ENCODE measurements at regions not wholly inside any gene's neighbourhood (a gene's known extent, or its start where the extent isn't known, plus 50 kb on each side); places are given as distances from the start of the nearest gene placed in this dataset.

DNA sequence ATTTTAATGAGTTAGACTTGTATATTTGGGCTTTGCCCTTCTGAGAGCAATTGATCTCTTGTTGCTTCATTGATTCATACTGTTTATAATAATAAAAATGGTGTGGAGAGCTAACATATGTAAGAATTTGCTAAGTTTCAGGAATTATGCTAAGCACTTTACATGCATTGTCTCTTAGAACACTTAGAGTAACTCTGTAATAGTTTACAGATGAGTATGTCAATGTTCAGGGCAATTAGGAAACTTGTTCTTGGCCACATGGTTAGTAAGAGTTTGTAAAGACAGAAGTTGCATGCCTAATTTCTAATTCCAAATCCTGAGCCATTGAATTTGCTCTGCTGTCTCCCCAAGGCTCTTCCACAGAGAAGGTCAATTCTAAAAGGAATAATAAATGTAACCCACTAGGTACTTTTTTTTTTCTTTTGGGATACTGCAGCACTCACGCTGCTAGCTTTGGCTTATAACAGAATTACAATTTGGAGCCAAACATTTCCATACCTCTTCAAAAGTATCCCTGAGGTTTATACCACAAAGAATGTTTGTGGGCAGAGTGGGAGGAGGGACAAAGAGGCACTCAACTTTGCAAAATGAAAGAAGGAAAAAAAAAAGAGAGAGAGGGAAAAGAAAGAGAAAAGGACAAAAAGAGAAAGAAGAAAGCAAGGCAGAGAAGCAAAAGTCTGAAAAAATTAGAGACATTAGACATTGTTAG is 232.4 kb downstream of the CALCRL start:
- TF ChIP-seq, protein P1, sequence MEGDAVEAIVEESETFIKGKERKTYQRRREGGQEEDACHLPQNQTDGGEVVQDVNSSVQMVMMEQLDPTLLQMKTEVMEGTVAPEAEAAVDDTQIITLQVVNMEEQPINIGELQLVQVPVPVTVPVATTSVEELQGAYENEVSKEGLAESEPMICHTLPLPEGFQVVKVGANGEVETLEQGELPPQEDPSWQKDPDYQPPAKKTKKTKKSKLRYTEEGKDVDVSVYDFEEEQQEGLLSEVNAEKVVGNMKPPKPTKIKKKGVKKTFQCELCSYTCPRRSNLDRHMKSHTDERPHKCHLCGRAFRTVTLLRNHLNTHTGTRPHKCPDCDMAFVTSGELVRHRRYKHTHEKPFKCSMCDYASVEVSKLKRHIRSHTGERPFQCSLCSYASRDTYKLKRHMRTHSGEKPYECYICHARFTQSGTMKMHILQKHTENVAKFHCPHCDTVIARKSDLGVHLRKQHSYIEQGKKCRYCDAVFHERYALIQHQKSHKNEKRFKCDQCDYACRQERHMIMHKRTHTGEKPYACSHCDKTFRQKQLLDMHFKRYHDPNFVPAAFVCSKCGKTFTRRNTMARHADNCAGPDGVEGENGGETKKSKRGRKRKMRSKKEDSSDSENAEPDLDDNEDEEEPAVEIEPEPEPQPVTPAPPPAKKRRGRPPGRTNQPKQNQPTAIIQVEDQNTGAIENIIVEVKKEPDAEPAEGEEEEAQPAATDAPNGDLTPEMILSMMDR (IDR thresholded peaks at IDR 0.05): no peak
- TF ChIP-seq POLR2A (IDR thresholded peaks at IDR 0.05): no peak
